Neuronal stem cell (in vitro differentiated cells): ENCODE measurements at regions not wholly inside any gene's neighbourhood (a gene's known extent, or its start where the extent isn't known, plus 50 kb on each side); places are given as distances from the start of the nearest gene placed in this dataset.

Experiments
- DNase-seq: peaks from one replicate; pipeline ENCODE4 v3.0.0-alpha.2; 2013; ENCODE audit warnings: low spot score
- H2AFZ ChIP-seq: one replicate; pipeline ENCODE4 v1.6.1; 2013; ENCODE audit warnings: mild to moderate bottlenecking, low read length, inconsistent platforms
- H2AK5ac ChIP-seq: 2 replicates; pipeline ENCODE4 v1.6.1; 2013; ENCODE audit warnings: low read depth, mild to moderate bottlenecking, inconsistent platforms, low read length, moderate library complexity, mixed read lengths
- H2BK120ac ChIP-seq: 2 replicates; pipeline ENCODE4 v1.6.1; 2013; ENCODE audit warnings: low read depth, mild to moderate bottlenecking, inconsistent platforms, low read length, moderate library complexity, mixed read lengths
- H2BK12ac ChIP-seq: one replicate; pipeline ENCODE4 v1.6.1; 2013; ENCODE audit warnings: low read length, inconsistent platforms
- H2BK15ac ChIP-seq: 2 replicates; pipeline ENCODE4 v1.6.1; 2013; ENCODE audit warnings: mild to moderate bottlenecking, low read length, inconsistent platforms, mixed read lengths
- H2BK5ac ChIP-seq: one replicate; pipeline ENCODE4 v1.6.1; 2013; ENCODE audit warnings: inconsistent platforms, mild to moderate bottlenecking, low read length, moderate library complexity
- H3K14ac ChIP-seq: one replicate; pipeline ENCODE4 v1.6.1; 2013; ENCODE audit warnings: low read length, inconsistent platforms
- H3K18ac ChIP-seq: 2 replicates; pipeline ENCODE4 v1.6.1; 2013; ENCODE audit warnings: low read length, inconsistent platforms
- H3K23ac ChIP-seq: 2 replicates; pipeline ENCODE4 v1.6.1; 2013; ENCODE audit warnings: low read depth, mild to moderate bottlenecking, mixed read lengths, low read length, inconsistent platforms; ENCODE audit not compliant: poor library complexity
- H3K27ac ChIP-seq: replicated peaks from 3 replicates; pipeline ENCODE4 v1.5.1; 2013; ENCODE audit warnings: low read length, inconsistent platforms
- H3K27me3 ChIP-seq, 3 experiments: 2 replicates each; pipeline ENCODE4 v1.6.1; 2013; ENCODE audit warnings: low read length in 3 of 3, mild to moderate bottlenecking in 2 of 3, inconsistent platforms in 1 of 3, low read depth in 1 of 3, mixed read lengths in 1 of 3, moderate library complexity in 1 of 3; ENCODE audit not compliant: control insufficient read depth in 3 of 3, insufficient read depth in 3 of 3
- H3K36me3 ChIP-seq, 2 donors: replicated peaks in 1 of 2; 2 replicates each; pipeline ENCODE4 v1.6.1; 2013; ENCODE audit warnings: low read length in 2 of 2; ENCODE audit not compliant: control insufficient read depth in 2 of 2, insufficient read depth in 2 of 2
- H3K4ac ChIP-seq: 2 replicates; pipeline ENCODE4 v1.6.1; 2013; ENCODE audit warnings: inconsistent platforms, mild to moderate bottlenecking, low read length, moderate library complexity
- H3K4me1 ChIP-seq, 2 donors: 1 replicate in 1 of 2; 2 replicates in 1 of 2; pipeline ENCODE4 v1.6.1; 2013; ENCODE audit warnings: low read length in 2 of 2, low read depth in 1 of 2; ENCODE audit not compliant: control insufficient read depth in 2 of 2, insufficient read depth in 1 of 2
- H3K4me2 ChIP-seq: one replicate; pipeline ENCODE4 v1.6.1; 2013; ENCODE audit warnings: mild to moderate bottlenecking, low read length, inconsistent platforms; ENCODE audit not compliant: insufficient read depth, poor library complexity, severe bottlenecking
- H3K4me3 ChIP-seq, 2 donors: 2 replicates each; pipeline ENCODE4 v1.5.1; 2013; ENCODE audit warnings: low read length in 2 of 2, mild to moderate bottlenecking in 2 of 2, inconsistent platforms in 1 of 2, moderate library complexity in 1 of 2
- H3K79me1 ChIP-seq: one replicate; pipeline ENCODE4 v1.6.1; 2013; ENCODE audit warnings: low read depth, mild to moderate bottlenecking, inconsistent platforms, low read length, moderate library complexity
- H3K9ac ChIP-seq: one replicate; pipeline ENCODE4 v1.6.1; 2013; ENCODE audit warnings: mild to moderate bottlenecking, low read depth, low read length, inconsistent platforms; ENCODE audit not compliant: poor library complexity
- H3K9me3 ChIP-seq, 2 donors: replicated peaks in 1 of 2; 2 replicates each; pipeline versions ENCODE3 to v1.6.1; 2013; ENCODE audit warnings: low read length in 2 of 2, mild to moderate bottlenecking in 2 of 2, inconsistent platforms in 1 of 2, low read depth in 1 of 2, mixed read lengths in 1 of 2, moderate library complexity in 1 of 2; ENCODE audit not compliant: control insufficient read depth in 2 of 2, insufficient read depth in 1 of 2
- H4K8ac ChIP-seq: one replicate; pipeline ENCODE4 v1.6.1; 2013; ENCODE audit warnings: low read depth, mild to moderate bottlenecking, inconsistent platforms, low read length, moderate library complexity
- H4K91ac ChIP-seq: one replicate; pipeline ENCODE4 v1.6.1; 2013; ENCODE audit warnings: low read length, low read depth, mild to moderate bottlenecking, inconsistent platforms; ENCODE audit not compliant: poor library complexity
- WGBS, 2 donors: extraction: QIAGEN DNeasy Blood & Tissue Kit; methylation state at CpG; one replicate each; pipeline ENCODE4 v1.1.7; 2013; ENCODE audit warnings: missing lambda C conversion rate in 2 of 2, mixed read lengths in 1 of 2; ENCODE audit not compliant: insufficient read length in 2 of 2, insufficient replicate concordance in 1 of 2; ENCODE audit errors: extremely low coverage in 2 of 2; 5-methylcytosine and 5-hydroxymethylcytosine counted together

GRCh38 chr6:11427091-11427722 lies 110.3 kb upstream of the TMEM170B start:
- no peaks in the 10 kb centered on the region for H3K27me3 ChIP-seq
- WGBS, 2 donors, result 100% methylated on average over 1 to 7 of the region's 9 CpGs

GRCh38 chr6:11426571-11426970 lies 111.0 kb upstream of the TMEM170B start:
- peak overlapping the region; percentile 84 for H3K18ac ChIP-seq
- DNase-seq, result no peak
- no peak overlapping the region for H3K4ac ChIP-seq
- no peak overlapping the region for H4K8ac ChIP-seq
- H3K4me1 ChIP-seq, result peaks cover 10 to 21% of the 10 kb centered on the region in 2 donors
- peaks cover 0 to 2% of the 10 kb centered on the region in 2 donors for H3K9me3 ChIP-seq
- no peak overlapping the region for H2AFZ ChIP-seq
- no peak overlapping the region for H2AK5ac ChIP-seq
- no peaks in the 10 kb centered on the region for H3K79me1 ChIP-seq
- H3K36me3 ChIP-seq, result peaks cover 0 to 1% of the 10 kb centered on the region in 2 donors
- no peak overlapping the region for H3K4me2 ChIP-seq
- no peak overlapping the region for H4K91ac ChIP-seq
- no peak overlapping the region for H3K14ac ChIP-seq
- H3K27me3 ChIP-seq, result no peaks in the 10 kb centered on the region
- H3K23ac ChIP-seq, result no peak overlapping the region
- H2BK15ac ChIP-seq, result no peak overlapping the region
- no CpG with 5 or more reads among the region's 2 CpGs for WGBS, 2 donors
- no peak overlapping the region for H2BK120ac ChIP-seq
- H3K4me3 ChIP-seq, result no peak overlapping the region
- H2BK12ac ChIP-seq, result no peak overlapping the region
- no peak overlapping the region for H3K9ac ChIP-seq
- no peak overlapping the region for H3K27ac ChIP-seq
- no peak overlapping the region for H2BK5ac ChIP-seq

More at GRCh38 chr6:11427091-11427722, 110.3 kb upstream of the TMEM170B start:
- no peak overlapping the region for H3K27ac ChIP-seq
- DNase-seq, result no peak
- peak overlapping the region; percentile 70 for H3K23ac ChIP-seq
- peak overlapping the region; percentile 91 for H3K4ac ChIP-seq
- no peak overlapping the region for H2BK5ac ChIP-seq
- peaks cover 0 to 2% of the 10 kb centered on the region in 2 donors for H3K9me3 ChIP-seq
- no peaks in the 10 kb centered on the region for H3K79me1 ChIP-seq
- H3K4me3 ChIP-seq, result peak overlapping the region in 1 of 2 donors; percentile 27
- peak overlapping the region; percentile 12 for H3K14ac ChIP-seq
- no peak overlapping the region for H3K9ac ChIP-seq
- no peak overlapping the region for H2AFZ ChIP-seq
- H3K36me3 ChIP-seq, result peaks cover 0 to 1% of the 10 kb centered on the region in 2 donors
- no peak overlapping the region for H3K4me2 ChIP-seq
- peaks cover 10 to 21% of the 10 kb centered on the region in 2 donors for H3K4me1 ChIP-seq
- H2BK12ac ChIP-seq, result peak overlapping the region; percentile 95
- peak overlapping the region; percentile 30 for H2BK15ac ChIP-seq
- H2BK120ac ChIP-seq, result no peak overlapping the region
- peak overlapping the region; percentile 99 for H4K91ac ChIP-seq
- peak overlapping the region; percentile 90 for H3K18ac ChIP-seq
- peak overlapping the region; percentile 24 for H4K8ac ChIP-seq
- H2AK5ac ChIP-seq, result no peak overlapping the region

GRCh38 chr6:11425876-11426275 lies 111.7 kb upstream of the TMEM170B start:
- Histone ChIP-seq H3K9ac (no peak overlapping the region), H3K4me1 (peaks cover 10 to 21% of the 10 kb centered on the region in 2 donors)

GRCh38 chr6:11425431-11425871 lies 112.1 kb upstream of the TMEM170B start:
- Histone ChIP-seq H3K36me3 (peaks cover 0 to 1% of the 10 kb centered on the region in 2 donors), H2AFZ (no peak overlapping the region), H3K27me3 (no peaks in the 10 kb centered on the region), H2BK12ac (no peak overlapping the region), H3K14ac (no peak overlapping the region), H3K4ac (no peak overlapping the region), H2BK120ac (no peak overlapping the region), H2AK5ac (no peak overlapping the region), H3K9ac (no peak overlapping the region), H3K4me2 (no peak overlapping the region), H3K27ac (no peak overlapping the region), H3K79me1 (no peaks in the 10 kb centered on the region), H3K4me1 (peaks cover 10 to 21% of the 10 kb centered on the region in 2 donors), H3K23ac (no peak overlapping the region), H4K8ac (no peak overlapping the region), H2BK15ac (no peak overlapping the region), H2BK5ac (no peak overlapping the region), H3K18ac (no peak overlapping the region), H4K91ac (no peak overlapping the region), H3K9me3 (peaks cover 0 to 2% of the 10 kb centered on the region in 2 donors), H3K4me3 (no peak overlapping the region)
- DNase-seq, result peak; percentile 36
- WGBS, 2 donors, result no CpG with 5 or more reads among the region's 5 CpGs

More at GRCh38 chr6:11425876-11426275, 111.7 kb upstream of the TMEM170B start:
- Histone ChIP-seq H2BK12ac (no peak overlapping the region), H2BK5ac (no peak overlapping the region), H3K18ac (peak overlapping the region; percentile 86), H3K27ac (no peak overlapping the region), H4K91ac (no peak overlapping the region), H3K14ac (no peak overlapping the region), H3K27me3 (no peaks in the 10 kb centered on the region), H3K23ac (no peak overlapping the region), H2BK15ac (no peak overlapping the region), H3K4ac (no peak overlapping the region), H2AK5ac (no peak overlapping the region), H4K8ac (no peak overlapping the region), H2BK120ac (no peak overlapping the region), H3K36me3 (peaks cover 0 to 1% of the 10 kb centered on the region in 2 donors), H2AFZ (no peak overlapping the region), H3K4me2 (no peak overlapping the region), H3K4me3 (no peak overlapping the region), H3K79me1 (no peaks in the 10 kb centered on the region), H3K9me3 (peaks cover 0 to 2% of the 10 kb centered on the region in 2 donors)
- WGBS, 2 donors, result no CpG with 5 or more reads among the region's 1 CpG
- DNase-seq, result no peak
